ENCODE measurements at regions not wholly inside any gene's neighbourhood (a gene's known extent, or its start where the extent isn't known, plus 50 kb on each side); places are given as distances from the start of the nearest gene placed in this dataset.
"Not testable (repeated sequence)": the region's sequence is repeated elsewhere in the genome, so short reads cannot be mapped to it uniquely, and the experiment has no call there.

DNA sequence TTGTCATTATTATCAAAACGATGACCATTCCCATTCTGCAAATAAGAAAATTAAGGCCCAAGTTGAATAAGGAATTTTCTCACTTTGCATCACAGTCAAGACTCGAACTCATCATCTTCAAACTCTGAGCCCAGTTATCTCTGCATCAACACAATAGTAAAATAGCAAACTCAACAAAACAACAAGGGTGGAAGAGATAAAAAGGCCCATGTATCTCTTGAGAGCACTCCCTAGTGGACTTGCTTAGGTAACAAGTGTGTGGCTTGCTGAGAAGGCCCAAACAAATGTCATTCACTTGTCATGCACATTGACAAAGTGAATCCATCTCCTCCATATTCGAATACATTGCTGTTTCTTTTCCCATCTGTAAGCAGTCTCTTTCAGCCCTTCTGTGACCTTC is 412.0 kb upstream of the MAF start:
- no peak for DNase-seq (ENCODE audit: low read depth)

DNA sequence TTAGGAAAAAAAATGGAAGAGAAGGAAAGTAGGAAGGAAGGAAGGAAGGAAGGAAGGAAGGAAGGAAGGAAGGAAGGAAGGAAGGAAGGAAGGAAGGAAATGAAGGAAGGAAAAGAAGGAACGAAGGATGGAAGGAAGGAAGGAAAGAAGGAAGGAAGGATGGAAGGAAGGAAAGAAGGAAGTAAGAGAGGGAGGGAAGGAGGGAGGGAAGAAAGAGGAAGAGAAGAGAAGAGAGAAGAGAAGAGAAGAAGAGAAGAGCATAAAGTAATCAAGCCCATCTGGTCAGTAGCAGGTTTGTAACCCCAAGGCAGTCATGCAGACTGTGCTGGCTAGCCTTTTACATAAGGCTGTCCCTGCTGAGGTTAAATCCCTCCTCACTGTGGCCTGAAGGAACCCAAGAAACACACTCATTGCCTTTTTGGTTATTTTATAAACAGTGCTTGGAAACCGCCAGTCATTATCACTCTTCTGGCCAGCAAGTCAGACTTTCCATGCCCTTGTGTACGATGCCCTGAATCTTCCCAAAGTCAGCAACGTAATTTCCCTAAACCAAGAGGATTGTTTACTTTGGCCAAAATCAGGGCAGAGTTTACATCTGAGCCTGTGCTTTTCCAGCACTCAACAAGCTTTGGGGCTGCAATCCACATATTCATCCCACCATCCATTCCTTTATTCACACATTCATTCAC is 409.6 kb upstream of the MAF start:
- no peak for DNase-seq (ENCODE audit: low read depth)

DNA sequence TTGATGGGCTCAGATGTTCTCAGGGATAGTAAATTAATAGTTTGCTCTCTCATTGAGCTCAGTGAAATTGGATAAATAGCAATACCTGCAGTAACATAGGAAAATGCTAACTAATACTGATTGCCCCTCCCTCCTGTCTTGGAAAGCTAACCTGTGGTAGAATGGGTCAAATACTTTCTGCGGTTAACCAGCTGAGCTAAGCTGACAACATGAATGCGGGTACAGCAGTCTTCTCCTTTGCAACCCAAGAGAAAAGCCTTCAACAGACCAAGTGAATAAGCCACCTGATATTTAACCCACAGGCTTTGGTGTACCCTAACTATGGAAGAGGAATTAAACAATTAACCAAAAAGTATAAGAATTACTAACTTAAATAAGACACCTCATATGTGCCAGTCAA is 408.3 kb upstream of the MAF start:
- DNase-seq (ENCODE audit: low read depth) = no peak

DNA sequence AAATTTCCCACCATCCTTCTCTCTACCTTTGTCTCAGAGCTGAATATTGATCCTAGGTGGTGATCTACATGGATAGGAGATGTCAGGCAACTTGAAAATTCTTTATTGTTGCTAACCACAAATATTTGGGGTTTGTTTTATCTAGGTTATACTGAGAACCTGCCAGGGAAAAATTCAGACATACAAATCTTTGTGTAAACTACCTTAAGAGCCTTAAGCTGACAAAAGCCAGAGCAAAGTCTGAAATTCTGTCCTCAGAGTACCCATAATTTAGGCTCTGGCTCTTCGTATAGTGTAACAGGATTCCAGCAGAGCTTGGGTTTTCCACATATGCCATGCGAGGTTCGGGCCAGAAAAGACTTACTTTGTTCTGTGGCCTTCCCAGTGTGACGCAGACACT is 406.7 kb upstream of the MAF start:
- DNase-seq (ENCODE audit: low read depth) = no peak

DNA sequence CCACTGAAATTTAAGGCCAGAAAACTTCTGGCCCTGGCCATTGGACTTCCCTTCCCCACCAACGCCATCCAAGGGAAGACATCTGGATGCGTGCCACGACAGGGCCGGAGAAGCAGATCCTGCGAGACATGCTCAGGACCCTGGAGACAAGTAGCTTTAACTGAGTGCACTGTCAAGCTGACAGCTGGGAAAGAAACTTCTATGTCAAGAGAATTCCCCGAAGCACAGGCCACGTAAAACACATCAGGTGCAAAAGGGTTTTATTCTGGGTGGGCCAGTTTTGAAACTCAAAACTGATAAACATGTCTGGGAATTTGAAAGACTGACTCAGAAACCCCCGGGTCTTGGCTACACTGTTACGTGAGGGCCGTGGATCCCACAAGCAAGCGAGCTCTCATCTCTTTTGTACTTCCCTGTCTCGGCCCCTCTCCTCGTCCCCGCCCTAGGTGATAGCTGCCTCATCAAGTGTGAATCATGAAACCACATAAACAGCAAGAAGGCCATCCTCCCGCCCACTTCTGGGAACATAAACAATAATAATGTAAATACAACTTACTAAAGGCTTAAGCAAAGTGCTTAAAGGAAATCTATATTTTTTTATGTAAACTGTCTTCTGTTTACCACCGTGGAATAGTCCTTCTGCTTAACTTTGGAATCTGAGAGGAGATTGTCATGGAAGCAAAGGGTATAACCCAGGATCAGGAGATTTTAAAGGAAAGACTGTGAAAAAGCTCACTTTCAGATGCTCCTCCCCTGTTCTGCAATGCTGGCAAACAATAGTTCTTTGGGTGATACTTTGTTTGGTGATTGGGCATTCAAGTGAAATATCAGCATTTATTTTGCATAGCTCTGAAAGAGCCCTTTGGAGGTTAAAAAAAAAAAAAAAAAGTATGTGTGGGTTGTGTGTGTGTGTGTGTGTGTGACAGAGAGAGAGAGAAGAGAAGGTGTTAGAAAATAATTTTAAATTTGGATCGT is 406.0 kb upstream of the MAF start:
- DNase-seq (ENCODE audit: low read depth) = peak; percentile 74

DNA sequence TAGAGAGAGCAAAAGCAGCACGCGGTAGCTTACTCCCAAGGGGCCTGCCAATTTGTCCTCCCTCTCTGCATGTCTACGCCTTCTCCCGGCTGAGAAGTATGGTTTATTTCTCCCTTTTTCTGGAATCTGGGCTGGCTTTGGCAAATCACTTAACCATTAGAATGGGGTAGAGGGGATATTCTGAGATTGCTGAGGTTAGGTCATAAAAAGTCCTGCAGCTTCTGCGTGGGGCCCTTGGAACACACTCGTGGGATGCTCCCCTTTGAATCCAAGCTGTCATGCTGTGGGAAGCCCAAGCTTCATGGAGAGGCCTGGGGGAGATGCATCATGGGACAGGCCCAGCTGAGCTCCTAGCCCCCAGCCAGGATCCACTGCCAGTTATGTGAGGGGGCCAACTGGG is 403.6 kb upstream of the MAF start:
- no peak for DNase-seq (ENCODE audit: low read depth)

DNA sequence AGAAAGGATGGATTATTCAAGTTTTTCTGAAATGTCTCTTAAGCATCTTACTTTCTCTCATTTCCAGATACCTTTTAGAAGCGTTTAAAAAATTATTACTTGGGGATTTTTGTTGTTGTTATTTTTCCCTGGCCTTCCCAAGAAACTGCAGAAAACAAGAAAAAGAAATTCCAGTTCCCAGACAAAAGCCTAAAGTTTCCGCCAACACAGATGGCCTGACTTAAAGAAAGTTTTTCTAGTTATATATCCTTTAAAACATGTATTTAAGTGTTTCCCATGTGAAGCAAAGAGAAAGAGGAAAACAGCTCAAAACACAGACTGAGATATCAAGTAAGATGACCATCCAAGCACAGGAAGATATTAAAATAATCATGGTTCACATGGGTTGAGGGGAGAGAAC is 401.7 kb upstream of the MAF start:
- DNase-seq (ENCODE audit: low read depth) = no peak

DNA sequence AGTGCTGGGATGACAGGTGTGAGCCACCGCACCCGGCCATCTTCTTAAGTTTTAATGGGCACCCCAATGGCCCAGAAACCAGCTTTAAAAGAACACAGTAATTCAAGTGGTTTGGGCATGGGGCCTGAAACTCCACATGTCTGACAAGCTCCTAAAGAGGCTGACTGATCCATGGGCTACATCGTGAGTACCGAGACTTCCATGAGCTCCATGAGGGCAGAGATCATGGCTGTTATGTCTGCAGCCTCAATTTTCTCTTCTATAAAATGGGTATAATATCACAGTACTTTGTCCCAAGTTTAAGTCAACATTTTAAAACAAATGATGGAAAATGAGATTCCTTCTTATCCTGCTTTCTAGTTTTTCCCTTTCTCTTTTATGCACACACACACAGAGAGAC is 397.6 kb upstream of the MAF start:
- DNase-seq (ENCODE audit: low read depth) = no peak

DNA sequence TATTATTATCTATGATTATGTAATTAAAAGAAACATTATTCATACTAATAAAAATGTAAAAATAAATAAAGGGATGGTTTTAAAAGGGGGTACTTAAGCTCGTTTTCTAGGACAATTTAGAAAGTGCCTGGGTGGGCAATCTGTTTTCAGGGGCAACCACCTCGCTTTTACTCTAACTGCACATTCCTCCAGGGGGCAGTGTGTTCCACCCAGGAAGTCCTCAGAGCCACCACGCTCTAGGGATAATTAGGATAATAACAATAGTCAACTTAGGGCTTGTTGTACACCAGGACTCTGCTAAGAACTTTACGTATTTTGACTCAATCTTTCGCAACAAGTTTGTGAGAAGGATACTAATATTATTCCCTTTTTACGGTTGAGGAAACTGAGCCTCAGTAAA is 396.7 kb upstream of the MAF start:
- DNase-seq (ENCODE audit: low read depth) = peak; percentile 34

DNA sequence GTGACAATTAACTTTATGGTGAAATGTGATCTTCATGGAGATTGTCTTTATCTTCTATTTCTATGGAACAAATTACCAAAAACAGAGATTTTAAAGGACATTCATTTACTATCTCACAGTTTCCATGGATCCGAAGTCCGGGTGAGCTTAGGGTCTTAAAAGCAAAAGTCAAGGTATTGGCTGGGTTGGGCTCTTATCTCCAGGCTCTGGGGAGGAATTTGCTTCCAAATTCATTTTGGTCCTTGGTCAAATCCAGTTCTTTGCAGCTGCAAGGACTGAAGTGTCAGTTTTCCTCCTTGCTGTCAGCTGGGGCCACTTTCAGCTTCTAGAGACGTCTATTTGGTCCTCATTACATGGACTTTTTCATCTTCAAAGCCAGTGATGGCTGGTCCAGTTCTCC is 395.8 kb upstream of the MAF start:
- no peak for DNase-seq (ENCODE audit: low read depth)

DNA sequence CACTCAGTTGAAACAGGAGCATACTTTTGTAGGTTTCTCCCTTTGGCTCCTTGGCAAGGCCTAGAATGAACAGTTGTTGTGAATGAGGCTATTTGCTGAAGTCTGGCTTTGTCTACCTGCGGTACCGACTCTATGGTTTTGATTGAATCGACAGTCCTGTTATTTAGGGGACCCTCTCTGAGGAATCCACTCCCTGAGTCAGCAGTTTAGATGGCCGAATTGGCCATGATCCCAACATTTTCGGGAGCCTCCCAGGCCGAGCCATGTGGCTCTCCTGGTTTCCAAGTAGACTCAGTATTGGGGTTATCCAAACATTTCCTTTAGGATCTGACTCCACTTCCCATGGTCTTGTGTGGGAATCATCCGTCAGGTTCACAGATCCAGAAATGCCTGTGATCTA is 394.8 kb upstream of the MAF start:
- no peak for DNase-seq (ENCODE audit: low read depth)

DNA sequence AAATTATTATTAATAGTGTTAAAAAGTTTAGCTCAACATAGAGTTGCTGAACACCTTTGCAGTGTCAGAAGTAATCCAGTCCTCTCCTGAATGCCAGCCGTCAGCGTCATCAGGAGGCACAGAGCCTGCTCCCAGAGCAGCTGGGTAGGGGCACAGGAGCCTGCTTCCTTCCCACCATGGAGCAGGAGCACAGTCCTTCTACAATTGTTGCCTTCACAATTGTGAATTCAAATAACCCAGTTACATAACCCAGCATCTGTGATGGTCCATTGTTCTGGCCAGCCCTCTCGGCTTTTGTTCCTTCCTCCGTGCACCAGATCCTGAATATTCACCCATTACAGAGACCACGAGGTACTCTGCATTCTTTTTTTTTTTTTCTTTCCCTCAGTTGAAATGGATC is 393.9 kb upstream of the MAF start:
- no peak for DNase-seq (ENCODE audit: low read depth)

DNA sequence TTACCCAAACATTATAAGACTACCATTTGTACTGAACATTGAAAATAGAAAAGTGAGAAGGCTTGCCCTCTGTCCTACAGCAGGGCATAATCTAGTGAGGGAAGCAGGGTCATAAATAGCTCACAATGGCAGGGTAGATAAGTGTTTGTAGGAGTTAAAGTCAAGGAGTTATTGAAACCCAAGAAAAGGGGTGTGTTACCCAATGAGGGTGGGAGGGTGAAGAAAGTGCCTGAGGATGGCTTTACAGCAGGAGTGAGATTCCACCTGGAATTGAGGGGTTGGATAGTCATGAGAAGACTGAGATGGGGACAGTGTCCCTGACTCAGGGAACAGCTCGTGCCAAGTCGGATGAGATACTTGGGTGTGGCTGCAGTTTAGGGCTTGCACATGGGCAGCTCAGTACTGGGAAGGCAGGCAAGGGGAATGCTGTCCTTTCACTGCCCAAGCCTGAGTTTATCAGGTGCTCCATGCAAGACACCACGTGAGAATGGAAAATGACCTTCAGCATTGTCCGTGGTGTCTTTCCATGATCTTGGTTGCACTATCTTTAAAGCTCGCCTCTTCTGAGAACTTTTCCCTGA is 393.2 kb upstream of the MAF start:
- DNase-seq (ENCODE audit: low read depth) = no peak

DNA sequence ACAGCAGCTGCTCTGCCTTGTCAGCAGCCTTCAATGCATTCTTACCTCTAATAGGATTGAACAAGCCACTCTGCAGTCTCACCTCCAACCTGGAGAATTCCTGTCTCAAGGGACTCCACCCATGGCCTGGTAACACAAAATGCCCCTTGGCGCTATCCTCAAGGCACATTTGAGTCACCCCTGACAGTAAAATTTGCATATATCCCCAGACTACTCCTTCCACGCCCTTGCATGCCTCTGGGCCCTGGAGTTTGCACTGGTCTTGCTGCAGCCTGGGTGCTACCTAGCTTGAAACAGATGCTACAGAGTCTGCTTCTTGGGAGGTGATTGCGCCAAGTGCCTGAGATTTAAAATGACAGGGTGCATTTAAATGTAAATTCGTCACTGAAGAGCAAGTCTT is 391.4 kb upstream of the MAF start:
- DNase-seq (ENCODE audit: low read depth) = no peak

DNA sequence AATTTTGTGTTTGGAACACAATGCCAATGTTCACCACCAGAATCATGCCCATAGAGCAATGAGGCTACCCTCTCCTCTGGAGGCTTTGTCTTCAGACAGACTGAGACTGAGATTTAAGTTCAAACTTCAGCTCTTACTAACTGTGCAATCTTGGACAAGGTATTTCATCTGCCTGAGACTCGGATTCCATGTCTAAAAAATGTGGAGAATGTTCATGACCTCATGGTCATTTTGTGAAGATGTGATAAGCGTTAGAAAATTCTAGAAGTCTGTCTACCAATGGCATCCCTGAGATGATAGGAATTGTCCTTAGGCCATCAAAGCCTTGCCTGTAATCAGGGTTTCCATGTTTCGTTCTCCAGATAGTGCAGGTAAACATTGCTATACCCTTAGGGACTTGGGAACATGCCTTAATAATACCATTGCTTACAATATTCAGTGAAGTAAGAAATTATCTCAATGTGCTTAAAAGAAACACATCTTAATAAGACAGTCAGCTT is 388.2 kb upstream of the MAF start:
- no peak for DNase-seq (ENCODE audit: low read depth)

DNA sequence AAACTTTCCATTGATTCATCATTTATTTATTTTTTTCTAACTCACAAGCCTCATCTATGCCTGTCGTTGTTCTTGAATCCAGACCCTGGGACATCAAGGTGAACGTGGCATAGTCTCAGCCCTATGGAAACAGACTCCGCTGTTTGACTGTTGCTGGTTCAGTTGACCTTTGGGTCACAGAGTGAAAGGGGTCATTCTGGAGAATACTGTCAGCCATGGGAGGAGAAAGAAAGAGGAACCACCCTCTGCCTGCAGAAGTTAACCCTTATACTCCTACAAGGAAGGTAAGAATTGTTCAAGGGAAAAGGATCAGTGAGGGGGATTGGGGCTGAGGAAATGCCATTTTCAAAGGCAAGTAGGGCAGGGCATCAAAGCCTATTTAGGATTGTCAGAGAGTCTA is 387.6 kb upstream of the MAF start:
- DNase-seq (ENCODE audit: low read depth) = no peak

DNA sequence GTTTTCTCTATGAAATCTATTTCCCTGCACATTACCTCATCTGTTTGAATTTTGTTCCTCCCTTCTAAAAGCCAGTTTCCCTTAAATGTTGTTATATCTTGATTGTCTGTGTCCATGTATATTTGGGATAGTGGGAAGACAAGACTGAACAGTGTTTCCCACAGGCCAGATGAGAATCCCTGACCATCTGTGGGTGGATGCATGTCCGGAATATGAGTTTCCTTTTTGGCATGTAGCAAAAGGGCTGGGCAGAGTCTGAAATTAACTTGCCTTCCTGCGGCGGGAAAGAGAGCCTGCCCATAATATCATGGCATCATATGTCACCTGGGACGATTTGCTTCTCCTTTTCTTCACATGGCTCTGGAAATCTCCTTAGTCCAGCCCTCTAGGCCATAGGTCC is 385.8 kb upstream of the MAF start:
- DNase-seq (ENCODE audit: low read depth) = no peak

DNA sequence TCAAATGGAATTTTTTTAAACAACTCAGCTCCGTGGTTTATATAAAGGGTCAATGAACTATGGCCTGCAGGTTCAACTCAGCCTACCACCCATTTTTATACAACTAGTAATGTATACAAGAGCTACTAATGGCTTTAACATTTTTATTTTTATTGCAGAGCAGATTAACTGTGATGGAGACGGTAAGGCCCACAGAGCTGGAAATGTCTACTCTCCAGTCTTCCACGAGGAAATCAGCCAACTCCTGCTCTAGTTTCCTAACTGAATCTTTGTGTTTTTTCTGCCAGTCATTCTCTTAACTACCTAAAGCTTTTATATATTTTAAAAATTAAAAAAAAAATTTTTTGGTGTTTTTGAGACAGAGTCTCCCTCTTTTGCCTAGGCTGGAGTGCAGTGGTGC is 385.1 kb upstream of the MAF start:
- DNase-seq (ENCODE audit: low read depth) = no peak

DNA sequence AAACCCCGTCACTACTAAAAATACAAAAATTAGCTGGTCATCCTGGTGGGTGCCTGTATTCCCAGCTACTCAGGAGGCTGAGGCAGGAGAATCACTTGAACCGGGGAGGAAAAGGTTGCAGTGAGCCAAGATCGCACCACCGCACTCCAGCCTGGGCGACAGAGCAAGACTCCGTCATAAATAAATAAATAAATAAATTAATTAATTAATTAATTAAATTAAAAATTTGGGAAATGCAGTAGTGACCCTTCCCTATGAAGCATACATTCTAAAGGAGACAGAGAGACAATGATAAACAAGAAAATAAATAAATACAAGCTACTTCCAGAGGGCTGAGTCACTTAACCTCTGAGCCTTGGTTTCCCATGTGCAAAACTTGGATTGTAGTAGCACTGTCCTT is 383.6 kb upstream of the MAF start:
- not testable (repeated sequence) for DNase-seq (ENCODE audit: low read depth)

DNA sequence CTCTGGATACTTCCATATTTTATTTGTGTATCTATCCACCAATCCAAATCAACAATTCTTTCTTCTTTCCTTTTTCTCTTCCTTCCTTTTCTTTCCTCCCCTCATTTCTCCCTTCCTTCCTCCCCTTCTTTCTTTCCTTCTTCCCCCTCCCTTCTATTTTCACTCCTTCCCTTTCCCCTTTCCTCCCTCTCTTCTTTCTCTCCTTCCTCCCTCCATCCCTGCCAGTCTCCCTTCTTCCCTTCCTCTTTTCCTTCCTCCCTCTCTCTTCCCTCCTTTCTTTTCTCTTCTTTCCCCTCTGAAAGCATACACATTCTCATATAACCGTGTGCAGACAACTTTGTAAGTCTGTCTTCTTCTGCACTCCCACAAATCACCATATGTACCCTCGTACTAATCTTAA is 382.3 kb upstream of the MAF start:
- no peak for DNase-seq (ENCODE audit: low read depth)

DNA sequence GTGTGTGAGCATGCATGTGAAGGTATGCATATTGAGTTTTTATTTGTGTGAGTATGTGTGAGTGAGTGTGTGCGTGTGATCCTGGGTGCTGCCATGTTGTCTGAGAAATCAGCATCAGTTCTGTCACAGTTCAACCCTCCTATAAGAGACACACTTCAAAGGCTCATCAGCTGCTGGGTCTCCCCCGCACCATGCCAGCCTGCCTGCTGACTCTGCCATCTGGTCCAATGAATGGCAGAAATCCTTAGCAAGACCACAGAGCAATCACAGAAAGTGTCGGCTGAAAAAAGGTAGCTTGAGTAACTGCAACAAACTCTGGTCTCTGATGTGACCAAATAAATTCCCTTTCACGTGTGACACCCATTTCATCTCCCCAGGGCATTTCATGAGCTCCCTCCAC is 381.8 kb upstream of the MAF start:
- DNase-seq (ENCODE audit: low read depth) = no peak

DNA sequence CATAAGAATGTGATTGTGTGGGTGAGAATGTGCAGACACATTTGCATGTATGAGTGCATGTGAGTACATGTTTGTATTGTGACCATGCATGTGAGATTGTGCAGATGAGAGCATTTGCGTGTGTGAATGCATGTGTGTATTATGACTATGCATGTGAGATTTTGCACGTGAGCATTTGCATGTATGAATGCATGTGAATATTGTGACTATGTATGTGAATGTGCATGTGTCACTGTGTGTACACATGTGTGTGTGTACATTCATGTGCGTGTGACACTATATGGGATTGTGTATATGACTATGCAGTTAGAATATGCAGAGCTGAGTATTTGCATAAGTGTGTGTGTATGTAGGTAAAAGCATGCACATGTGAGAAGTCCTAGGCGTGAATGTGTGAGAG is 381.3 kb upstream of the MAF start:
- DNase-seq (ENCODE audit: low read depth) = no peak

Measured in Daoy (cell line).